Esophagus muscularis mucosa (tissue), 3 donors: ENCODE measurements at regions not wholly inside any gene's neighbourhood (a gene's known extent, or its start where the extent isn't known, plus 50 kb on each side); places are given as distances from the start of the nearest gene placed in this dataset.

Experiments
- POLR2A ChIP-seq: fragments of 450-650 bp; IDR thresholded peaks from one replicate; pipeline ENCODE4 v1.6.1; 2017; ENCODE audit warnings: antibody characterized with exemption, moderate library complexity, mild to moderate bottlenecking, low read depth
- TF ChIP-seq, protein P1 (sequence below), 3 experiments: fragments of 200-600 bp in 2 of 3; fragments of 450-650 bp in 1 of 3; sonication (generic) in 2 of 3; IDR thresholded peaks; one replicate each; pipeline ENCODE4 v1.5.1; 2017 to 2019; ENCODE audit warnings: antibody characterized with exemption in 3 of 3, mild to moderate bottlenecking in 2 of 3, moderate library complexity in 1 of 3

GRCh38 chr4:38280323-38280706, 320.1 kb downstream of the PTTG2 start:
- TF ChIP-seq POLR2A, result no peak
- TF ChIP-seq, protein P1, sequence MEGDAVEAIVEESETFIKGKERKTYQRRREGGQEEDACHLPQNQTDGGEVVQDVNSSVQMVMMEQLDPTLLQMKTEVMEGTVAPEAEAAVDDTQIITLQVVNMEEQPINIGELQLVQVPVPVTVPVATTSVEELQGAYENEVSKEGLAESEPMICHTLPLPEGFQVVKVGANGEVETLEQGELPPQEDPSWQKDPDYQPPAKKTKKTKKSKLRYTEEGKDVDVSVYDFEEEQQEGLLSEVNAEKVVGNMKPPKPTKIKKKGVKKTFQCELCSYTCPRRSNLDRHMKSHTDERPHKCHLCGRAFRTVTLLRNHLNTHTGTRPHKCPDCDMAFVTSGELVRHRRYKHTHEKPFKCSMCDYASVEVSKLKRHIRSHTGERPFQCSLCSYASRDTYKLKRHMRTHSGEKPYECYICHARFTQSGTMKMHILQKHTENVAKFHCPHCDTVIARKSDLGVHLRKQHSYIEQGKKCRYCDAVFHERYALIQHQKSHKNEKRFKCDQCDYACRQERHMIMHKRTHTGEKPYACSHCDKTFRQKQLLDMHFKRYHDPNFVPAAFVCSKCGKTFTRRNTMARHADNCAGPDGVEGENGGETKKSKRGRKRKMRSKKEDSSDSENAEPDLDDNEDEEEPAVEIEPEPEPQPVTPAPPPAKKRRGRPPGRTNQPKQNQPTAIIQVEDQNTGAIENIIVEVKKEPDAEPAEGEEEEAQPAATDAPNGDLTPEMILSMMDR (IDR thresholded peaks at IDR 0.05), result no peak
